Epithelial cell of proximal tubule (primary cell): ENCODE measurements at regions not wholly inside any gene's neighbourhood (a gene's known extent, or its start where the extent isn't known, plus 50 kb on each side); places are given as distances from the start of the nearest gene placed in this dataset.

Experiments used
- DNase-seq: peaks from one replicate; pipeline ENCODE4 v3.0.0-alpha.2; 2011; ENCODE audit warnings: low read depth
- H3K4me3 ChIP-seq: 2 replicates; pipeline ENCODE4 v1.5.1; 2011; ENCODE audit warnings: low read depth, mild to moderate bottlenecking, low read length
- TF ChIP-seq, protein P1 (sequence below): conservative IDR thresholded peaks from 2 replicates; pipeline ENCODE4 v1.5.1; 2012; ENCODE audit warnings: low read depth, mild to moderate bottlenecking, low read length

DNA sequence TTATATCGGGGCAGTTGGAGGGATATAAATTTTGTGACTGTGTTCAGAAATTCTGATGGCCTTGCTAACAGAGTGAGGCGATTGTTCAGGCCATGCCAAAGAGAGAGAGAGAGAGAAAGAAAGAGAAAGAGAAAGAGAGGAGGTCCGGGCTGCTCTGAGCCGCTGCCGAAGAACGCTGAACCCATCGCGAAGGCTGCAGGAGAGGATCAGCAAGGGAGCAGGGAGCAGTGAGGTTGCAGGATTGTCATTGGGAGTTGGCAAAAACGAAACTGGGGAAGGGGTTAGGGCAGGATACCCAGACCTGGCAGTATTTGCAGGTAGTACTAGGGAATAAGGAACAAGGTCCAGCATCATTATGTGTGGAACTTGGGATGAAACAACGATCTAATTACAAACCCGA is 537.1 kb downstream of the INSC start:
- TF ChIP-seq, protein P1, sequence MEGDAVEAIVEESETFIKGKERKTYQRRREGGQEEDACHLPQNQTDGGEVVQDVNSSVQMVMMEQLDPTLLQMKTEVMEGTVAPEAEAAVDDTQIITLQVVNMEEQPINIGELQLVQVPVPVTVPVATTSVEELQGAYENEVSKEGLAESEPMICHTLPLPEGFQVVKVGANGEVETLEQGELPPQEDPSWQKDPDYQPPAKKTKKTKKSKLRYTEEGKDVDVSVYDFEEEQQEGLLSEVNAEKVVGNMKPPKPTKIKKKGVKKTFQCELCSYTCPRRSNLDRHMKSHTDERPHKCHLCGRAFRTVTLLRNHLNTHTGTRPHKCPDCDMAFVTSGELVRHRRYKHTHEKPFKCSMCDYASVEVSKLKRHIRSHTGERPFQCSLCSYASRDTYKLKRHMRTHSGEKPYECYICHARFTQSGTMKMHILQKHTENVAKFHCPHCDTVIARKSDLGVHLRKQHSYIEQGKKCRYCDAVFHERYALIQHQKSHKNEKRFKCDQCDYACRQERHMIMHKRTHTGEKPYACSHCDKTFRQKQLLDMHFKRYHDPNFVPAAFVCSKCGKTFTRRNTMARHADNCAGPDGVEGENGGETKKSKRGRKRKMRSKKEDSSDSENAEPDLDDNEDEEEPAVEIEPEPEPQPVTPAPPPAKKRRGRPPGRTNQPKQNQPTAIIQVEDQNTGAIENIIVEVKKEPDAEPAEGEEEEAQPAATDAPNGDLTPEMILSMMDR = no peak
- peak overlapping the region; percentile 17 for H3K4me3 ChIP-seq
- DNase-seq = no peak

DNA sequence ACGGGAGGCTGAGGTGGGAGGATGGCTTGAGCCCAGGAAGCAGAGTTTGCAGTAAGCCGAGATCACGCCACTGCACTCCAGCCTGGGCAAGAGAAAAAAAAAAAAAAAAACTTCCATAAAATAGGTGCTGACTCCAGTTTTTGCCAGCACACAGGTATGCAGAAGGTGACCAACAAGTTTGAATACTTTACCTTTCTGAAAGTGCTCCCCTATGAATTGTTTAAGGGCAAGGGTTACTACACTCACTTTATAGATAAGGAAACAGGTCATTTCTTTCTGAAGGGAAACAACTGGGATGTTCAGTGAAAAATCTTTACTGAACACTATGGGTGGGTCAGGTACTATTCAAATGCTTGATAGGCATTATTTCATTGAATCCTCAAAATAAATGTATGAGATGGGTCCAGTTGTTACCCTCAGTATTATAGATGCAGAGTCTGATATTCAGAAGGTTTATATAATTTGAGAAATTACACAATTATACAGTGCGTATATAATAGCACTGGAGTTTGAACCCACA is 538.5 kb downstream of the INSC start:
- no peak overlapping the region for H3K4me3 ChIP-seq
- DNase-seq = no peak
- TF ChIP-seq, protein P1 = no peak

DNA sequence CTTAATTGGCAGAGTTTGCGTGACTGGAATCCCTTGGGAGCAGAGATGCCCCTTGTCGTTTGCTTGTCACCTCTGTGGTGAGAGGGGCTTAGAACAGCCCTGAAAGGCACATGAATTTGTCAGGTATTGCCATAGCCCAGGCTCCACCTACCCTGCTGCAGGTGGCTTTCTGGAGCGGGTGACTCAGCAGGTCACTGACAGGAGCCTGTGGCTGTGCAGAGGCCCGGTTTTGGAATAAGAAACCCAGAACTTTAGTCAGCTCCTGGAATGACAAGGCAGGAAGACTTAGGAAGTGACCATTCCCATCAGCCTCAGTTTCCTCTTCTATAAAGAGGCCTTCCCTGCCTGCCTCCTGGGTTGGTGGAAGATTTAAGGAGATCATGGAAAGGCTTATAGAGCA is 539.7 kb downstream of the INSC start:
- no peak for DNase-seq
- H3K4me3 ChIP-seq = no peak overlapping the region
- TF ChIP-seq, protein P1 = no peak

DNA sequence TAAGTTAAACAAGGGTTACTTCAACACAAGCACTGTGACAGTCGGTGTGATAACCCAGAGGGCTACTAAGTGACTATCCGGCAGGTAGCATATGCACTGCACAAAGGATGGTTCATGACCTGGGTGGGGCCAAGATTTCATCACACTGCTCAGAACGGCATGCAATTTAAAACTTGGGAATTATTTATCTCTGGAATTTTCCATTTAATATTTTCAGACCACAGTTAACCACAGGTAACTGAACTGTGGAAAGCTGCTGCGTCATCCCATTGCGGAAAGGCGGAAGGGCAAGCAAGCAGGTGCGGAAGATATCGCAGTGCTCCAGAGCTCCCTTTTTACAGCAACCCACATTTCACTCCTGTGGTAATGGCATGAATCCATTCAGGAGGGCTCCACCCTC is 540.8 kb downstream of the INSC start:
- DNase-seq = no peak
- H3K4me3 ChIP-seq = no peak overlapping the region
- TF ChIP-seq, protein P1 = no peak

DNA sequence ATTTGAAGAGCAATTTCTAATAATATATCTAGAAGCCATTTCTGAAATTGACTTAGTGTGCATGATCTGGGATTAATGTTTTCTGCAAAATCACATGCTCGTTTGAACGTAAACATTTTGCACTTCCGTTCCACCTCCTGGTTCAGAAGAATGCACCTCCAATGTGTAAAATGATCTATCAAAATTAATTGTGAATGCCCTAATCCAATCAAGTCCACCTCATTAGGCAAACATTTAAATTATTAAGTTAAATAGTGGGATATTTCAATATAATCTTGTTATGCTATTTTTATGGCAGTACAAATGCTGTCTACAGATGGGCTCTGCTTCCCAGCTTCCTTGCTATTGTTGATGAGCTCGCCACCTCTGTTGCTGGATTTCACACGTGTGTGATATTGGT is 542.5 kb downstream of the INSC start:
- DNase-seq = no peak
- no peak overlapping the region for H3K4me3 ChIP-seq
- TF ChIP-seq, protein P1 = no peak

DNA sequence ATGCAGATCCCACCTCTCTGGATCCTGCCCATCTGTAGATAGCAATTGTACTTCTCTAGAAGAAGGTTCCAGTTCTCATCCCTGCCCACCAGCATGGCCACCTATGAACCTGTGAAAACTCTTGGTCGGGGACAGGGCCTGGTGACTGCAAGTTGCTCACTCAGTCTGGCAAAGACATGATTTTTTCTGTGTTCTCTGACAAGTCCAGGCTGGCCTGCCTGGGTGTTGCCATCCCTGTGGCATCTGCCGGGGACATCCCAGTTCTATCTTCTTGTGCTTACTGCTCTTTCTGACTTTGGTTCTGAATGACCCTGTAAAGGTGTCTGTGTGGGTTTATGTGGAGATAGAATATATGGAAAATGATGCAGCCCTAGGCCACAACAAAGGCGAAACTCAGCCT is 545.8 kb downstream of the INSC start:
- H3K4me3 ChIP-seq = no peak overlapping the region
- TF ChIP-seq, protein P1 = no peak
- DNase-seq = no peak

DNA sequence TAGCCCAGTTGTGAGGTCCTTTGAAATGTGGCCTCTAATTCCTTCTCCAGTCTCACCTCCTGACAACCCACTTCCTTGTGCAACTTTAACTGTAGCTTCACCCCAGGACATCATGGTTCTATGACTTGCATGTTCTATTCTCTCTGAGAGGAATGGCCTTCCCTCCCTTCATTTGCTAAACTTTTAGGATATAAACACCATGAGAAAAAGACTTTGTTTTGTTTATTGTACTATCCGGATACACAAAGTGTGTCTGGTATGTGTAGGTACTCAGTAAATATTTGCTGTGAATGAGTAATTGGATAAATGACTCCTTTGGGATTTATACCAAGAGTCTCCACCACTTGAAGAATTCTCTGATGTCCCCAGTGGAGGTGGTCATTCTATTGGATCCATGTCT is 547.6 kb downstream of the INSC start:
- no peak overlapping the region for H3K4me3 ChIP-seq
- TF ChIP-seq, protein P1 = no peak
- no peak for DNase-seq
